ENCODE measurements at regions not wholly inside any gene's neighbourhood (a gene's known extent, or its start where the extent isn't known, plus 50 kb on each side); places are given as distances from the start of the nearest gene placed in this dataset.

DNA sequence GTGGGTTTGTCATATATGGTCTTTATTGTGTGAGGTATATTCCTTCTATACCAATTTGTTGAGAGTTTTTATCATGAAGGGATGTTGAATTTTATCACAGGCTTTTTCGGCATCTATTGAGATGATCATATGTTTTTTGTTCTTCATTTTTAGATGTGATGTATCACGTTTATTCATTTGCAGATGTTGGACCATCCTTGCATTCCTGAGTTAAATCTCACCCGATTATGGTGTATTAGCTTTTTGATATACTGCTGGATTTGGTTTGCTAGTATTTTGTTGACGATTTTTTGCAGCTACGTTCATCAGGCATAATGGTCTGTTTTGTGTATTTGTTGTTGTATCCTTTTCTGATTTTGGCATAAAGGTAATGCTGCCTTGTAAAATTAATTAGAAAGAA, 311.0 kb downstream of the PTEN start:
- no peak for DNase-seq

DNA sequence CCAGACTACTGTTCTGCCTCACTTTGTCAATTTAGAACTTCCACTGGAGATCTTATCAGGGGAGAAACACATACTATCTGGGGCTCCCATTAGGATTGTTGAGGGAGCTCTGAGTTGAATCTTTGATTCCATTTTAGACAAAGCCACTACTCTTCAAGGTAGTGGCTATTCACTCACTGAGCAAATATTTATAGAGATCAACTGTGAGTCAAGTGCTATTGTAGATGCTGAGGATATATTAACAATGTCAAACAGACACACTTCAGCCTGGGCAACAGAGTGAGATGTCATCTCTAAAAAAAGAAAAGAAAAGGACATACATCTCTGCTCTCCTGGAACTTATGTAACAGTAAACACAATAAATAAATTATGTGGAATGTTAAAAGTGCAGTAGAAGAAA, 315.3 kb downstream of the PTEN start:
- no peak for DNase-seq

DNA sequence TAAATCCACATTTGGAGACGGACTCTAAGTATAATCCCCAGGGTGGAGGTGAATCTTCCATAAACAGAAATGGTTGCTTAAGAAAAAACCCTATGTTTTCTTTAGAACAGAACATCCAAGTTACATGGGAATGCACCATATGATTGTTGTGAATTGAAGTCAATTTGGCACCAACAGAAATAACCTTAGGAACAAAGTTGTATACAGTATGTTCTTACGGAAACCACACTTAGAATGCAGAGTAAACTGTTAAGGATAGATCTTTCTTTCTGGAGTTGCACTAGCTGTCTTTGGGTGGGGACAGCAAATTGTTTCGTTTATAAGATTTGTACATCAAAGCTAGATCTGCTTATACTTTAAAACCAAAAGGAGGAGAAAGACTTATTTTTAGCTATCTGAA, 316.4 kb downstream of the PTEN start:
- DNase-seq = no peak

DNA sequence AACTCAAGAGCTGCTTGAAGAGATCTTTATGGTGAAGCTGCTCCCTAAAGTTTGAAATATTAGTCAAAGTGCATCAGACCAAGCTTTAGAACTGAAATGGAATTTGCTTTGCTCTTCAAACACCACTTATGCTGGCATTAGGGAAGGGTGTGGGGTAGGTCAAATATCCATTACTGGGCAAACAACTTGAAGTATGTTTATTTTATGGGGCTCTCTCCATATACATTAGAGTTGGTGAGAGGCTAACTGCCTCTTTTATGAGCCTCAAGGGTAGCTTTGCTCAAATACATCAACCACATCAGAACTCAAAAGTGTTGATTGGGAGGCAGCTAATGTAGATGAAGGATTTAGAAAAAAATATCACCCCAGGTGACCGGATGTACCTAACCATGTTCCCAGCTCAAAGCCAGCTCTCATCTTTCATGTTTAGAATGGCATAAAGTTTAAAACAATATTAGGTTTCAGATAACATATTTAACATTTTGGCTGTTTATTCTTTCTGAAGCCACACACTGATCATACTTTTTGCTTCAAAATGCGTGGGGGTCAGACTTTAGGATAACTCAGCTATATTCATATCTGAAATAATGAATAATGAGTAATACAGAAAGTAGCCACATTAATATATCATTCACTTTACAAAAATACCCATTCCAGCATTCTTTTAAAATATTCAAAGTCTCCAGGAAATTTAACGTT, 318.6 kb downstream of the PTEN start:
- DNase-seq = no peak

DNA sequence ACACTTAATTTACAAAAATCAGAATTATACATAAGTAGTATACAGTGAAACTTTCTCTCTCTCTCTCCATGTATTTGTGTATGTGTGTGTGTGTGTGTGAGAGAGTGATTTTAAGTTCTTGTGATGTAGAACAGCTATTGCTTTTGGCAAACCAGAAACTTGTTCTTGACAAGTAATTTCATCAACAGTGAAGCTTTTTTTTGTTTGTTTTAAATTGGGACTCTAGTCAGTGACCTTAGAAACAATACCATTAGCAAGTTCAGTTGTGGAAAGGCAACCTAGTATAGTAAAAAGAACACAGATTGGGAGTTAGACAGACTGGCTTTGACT, 319.1 kb downstream of the PTEN start:
- no peak for DNase-seq

DNA sequence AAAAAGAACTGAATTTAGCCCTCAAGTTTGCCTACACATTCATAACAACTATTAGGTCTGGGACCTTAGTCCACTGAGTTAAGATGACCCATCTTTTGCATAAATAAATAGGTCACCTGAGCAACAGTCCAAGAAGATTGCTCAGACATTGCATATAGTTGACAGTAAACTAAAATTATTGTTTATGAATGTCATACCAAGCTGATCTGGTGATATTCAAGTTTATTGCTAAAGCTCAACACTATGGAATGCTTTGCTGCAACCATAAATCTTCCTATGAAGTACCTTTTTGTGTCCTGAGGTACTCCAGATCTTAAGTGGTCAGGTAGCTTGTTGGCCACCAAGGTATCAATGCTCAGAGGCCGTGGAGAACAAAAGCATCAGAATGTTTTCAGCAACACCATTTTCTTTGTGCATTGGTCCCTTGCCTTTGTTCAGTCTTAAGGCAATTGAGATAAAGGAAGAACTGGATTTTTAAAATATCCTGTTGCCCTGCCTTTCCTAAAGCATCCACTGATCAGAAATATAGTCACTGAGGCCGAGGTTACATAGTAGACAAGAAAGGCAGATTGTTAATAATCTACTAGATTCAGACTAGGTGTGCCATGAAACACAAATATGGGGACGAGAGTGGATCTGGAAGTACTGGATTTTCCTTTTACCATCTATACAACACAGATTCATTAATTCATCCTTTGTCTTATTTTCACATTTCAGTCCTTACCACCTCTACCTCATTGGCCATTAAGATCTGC, 321.3 kb downstream of the PTEN start:
- DNase-seq = no peak

DNA sequence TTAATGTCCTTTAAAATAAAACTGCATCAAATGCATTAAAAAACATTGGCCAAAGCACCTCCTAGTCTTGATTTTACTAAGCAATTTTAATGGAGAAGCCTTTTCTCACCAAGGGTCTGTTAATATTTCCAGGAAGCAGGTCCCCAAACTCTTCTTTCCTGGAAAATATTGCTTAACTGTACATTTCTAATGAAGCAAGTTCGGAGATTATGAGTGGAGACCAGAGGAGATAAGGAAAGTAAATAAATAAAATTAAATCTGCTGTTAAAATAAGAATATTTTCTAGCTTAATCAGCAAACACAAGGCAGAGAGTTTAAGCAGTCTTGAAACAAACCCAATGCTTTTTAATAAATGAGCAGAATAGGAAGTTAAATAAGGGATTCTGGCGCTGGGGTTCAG, 322.4 kb downstream of the PTEN start:
- no peak for DNase-seq

DNA sequence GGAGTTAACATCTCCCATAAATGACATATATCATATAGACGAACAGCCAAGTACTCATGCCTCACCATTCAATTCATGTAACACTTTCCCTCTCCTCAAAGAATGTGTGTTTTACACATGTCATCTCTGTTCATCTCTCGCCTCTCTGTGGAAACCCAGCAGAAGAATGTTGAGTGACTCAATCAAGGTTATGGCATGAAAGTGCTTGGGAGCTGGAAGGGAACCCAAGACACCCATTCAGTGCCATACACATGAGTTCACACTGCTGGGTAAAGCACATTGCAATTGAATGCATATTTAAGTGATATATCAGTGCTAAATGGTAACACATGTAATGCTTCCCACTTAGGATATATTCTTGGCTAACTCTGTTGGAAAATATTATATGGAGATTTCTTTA, 322.9 kb downstream of the PTEN start:
- DNase-seq = no peak

DNA sequence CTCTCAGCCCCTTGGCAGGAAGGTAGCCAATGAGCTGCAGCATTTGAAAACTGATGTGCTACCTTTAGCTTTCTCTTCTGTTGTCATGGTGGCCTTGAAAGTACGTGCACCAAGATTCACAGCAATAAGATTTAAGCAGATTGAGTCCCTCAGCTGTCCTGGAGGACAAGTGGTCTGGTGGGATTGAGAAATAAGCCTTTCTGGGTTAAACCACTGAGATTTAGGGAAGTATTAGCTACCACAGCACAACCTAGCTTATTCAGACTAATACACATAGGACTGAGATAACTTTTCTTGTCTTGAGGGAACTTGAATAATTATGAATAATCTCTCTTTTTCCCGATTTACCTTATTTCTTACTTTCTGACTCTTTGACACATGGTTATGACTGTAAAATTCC, 324.0 kb downstream of the PTEN start:
- no peak for DNase-seq

DNA sequence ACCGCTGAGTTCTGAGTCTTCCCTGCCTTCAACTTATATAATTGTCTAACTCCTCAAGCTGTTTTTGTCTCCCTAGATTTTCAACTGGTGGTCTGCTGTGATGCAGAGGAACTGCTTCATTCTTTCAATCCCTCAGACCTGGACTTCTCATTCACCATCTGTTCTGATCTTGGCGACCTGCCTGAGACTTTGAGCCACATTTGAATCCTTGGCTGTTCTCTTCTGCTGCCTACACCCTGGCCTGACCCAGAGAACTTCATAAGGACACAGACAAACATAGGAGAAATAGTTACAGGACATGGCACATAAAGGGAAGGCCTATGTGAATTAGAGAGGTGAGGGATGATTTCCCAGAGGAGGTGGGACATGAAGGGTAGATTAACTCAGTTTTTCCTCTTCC, 326.7 kb downstream of the PTEN start:
- DNase-seq = no peak

DNA sequence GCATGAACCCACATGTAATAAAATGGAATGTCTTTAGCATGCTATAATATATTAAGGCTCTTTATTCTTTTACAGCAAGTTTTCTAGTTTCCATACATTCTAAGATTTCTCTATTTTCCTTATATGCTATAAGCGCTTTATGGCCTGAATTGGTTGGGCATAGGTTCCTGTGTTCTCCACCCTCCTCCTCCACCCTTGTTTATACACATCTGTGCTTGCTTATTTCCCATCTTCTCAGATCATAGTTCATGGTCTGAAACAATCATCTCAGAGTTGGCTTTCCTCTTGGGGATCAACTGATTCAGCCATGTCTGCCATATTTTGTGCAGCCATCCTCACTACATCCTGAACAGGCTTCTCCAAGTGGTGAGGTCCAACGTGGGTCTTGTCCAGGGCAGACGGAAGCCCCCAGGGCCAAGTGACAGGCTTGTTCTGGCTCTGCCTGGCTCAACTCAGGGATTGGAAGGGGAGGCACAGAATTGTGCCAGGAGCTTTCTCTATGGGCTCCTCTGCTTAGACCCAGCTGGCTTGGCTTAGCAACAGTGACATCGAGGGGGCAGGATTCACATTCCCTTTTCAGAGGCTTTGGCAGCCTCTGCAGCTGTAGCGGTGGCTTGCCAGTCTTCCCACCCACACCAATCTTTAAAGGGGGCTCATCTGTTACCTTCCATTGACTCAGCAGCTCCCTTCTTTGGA, 327.3 kb downstream of the PTEN start:
- DNase-seq = no peak

DNA sequence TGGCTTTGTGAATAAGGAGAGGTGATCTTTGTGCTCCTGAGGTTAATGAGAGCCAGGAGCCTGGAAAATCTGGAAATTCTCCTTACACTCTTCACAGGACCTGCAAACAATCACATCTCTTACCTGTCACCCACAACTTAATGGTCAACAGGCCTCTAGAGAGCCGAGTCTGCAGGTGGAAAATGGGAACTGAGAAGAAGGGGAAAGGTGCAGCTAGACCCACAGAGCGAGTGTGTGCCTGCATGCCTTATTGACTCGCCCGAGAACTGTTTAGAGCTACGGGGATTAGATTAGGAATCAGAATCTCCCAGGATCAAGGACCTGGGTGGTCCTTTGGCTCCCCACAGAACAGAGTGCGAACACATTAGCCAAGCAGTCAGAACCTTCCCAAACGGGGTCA, 329.6 kb downstream of the PTEN start:
- DNase-seq = no peak

DNA sequence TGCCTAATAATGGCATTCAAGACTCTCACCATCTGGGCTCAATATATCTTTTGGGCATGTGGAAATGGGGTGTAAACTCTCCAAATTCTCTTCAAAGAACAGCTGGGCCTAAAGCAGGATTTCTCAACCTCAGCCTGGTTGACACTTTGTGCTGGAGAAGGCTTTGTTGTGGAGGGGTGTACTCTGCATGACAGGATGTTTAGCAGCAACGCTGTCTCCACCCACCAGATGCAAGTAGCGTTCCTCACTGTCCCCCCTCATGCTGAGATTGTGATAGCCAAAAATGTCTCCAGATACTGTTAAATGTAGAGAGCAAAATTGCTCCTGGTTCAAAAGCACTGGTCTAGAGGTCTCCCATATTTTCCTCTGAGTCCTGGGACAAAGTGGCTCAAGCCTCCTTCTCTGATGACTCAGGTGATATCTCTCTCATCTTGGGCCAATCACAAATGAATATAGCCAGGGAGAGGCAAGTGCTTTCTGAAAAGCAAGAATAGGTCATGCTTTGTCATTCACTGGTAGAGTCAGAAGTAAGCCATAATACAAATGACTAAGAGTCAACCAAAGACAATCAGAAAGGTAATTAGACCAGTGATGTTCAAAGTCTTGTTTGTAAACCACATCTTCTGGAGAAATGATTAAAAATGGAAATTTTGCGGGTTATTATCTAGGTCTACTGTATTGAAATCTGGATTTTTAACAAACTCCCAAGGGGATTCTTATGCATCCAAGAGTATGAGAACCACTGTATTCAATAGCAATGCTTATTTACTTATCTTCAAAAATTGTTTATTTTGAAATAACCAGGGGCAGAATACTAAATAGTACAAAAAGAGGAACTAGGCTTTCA, 330.8 kb downstream of the PTEN start:
- no peak for DNase-seq

DNA sequence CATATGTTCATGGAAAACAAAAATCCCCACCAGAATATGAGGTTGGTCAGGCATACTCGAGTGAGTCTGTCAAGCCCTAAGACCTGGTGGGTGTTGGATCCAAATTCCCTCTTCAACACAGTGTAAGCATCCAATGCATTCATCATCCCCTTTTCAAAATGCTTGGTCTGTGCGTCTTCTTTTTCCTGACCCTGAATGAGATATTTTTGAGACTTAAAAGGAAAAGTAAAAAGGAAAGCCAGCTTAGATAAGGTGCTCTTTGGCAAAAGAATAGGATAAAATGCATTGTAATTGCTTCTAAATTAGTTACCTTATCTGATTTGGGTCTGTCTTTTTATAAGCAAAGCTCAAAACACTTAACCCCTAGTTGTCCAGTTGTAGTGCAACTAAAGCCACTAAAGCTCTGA, 331.5 kb downstream of the PTEN start:
- no peak for DNase-seq

DNA sequence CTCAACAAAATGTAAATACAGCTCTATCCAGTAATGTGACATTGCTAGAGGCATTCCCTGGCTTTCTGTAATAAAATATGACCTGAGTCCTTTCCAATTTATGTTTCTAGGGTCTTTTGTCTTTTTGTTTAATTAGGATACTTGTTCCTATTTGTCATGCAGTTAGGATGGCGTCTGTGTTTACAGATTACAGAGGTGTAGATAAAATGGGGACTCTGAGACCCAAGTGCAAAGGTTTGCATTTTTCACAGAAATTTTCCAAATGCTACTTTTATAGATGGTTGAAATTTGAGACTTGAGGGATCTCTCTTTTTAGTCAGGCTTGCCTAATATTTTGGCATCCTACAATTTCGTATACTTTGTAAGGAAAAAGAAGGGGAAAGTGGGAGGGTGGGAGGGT, 332.4 kb downstream of the PTEN start:
- no peak for DNase-seq

DNA sequence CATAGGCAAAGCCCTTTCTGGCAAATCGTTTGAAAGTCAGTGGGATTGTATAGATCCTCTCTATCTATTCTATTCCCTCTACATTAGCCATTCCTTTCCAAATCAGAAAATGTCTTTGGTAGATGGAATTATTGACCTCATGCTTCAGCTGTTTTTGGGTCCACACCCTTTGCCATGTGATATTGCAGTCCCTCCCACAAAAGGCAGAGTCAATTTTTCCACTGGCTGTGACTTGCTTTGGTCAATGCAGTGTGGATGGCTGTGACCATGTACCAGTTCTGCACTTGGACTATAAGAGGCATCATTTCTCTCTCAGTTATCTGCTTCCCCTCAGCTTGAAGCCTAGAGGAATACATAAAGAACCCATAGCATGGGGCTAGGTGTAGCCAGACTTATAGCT, 332.9 kb downstream of the PTEN start:
- DNase-seq = no peak

DNA sequence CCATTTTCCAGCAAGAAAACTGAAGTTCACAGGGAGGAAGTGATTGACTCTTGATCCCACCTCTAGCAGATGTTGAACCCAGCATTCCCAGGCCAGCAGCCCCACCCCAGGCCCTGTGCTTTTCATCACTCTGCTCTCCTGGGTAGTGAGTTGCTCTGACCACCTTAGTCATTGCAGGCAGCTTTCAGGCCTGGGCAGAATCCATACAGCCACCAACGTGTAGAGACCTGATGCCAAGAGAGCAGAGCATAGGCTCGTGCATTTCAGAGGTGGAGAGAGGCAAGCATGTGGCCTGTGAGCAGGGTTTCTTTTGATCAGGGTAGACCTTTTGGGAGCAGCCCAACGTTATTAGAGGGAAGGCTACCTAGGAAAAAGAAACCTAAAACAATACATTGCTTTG, 334.6 kb downstream of the PTEN start:
- DNase-seq = no peak

DNA sequence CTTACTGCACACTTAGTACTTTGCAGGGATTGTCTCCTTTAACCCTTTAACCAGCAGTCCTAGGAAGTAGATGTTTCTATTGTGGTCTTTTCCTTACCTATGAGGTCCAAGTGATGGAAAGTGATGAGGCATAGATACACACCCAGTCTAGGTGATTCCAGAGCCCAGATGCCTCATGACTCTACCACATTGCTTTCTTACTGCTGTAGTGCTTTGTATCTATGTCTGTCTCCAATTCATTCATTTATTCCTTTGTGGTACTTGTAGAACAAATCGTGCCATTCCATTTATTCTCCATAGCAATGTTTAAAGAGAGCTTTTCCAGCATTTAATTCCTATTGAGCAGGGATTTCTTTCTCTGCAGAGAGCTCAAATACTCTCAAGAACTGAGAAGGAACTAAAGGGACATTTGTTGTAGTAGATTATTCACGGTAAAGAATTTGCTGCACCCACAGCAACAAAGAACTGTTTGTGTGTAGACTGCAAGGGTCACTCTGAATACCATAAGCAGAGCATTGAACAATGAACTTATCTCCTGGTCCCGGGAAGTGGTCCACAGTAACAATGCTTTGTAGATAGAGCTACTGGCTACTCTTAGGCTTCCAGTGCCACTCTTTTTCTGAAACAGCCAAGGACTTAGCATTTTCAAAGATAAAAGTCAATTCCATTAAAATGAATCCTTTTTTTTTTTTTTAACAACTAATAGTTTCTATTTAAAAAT, 337.0 kb downstream of the PTEN start:
- no peak for DNase-seq

DNA sequence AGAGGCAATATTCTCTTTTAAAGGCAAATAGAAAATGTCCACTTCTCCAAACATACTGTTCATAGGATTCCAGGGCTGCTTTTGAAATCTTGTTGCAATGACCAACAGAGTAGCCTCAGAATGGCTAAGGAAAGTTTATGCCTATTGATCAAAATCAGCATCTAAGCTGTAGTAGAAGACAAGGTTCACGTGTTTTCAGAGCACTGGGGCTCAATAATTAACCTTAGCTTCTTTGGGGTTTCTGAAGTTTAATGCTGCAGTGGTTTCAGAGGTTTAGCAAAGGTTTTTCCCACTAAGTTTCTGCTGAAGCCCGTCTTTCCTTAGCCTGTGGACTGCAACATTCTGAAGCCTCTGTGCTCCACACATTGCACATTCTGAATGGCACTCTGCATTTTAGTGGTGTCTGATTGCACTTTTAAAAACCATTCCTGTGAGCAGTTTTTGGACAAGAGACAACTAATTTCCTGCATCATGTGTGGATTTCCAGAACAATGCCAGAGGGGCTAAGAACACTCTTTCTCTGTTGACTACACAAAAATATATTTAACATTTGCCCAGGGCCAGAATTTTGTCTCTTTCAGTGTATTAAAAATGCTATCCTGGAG, 342.5 kb downstream of the PTEN start:
- no peak for DNase-seq

DNA sequence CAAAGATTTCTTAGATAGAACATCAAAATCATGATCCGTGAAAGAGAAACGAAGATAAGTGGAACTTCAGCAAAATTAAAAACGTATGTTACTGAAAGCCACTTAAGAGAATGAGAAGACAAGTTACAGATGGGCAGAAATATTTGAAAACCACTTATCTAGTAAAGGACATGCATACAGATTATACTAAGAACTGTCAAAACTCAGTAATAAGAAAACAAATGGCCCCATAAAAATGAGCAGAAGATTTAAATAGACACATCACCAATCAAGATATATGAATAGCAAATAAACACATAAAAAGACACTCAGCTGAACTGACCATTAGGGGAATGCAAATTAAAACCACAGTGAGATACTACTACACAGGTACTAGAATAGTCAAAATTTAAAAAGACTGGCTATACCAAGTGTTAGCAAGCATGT, 343.7 kb downstream of the PTEN start:
- no peak for DNase-seq

DNA sequence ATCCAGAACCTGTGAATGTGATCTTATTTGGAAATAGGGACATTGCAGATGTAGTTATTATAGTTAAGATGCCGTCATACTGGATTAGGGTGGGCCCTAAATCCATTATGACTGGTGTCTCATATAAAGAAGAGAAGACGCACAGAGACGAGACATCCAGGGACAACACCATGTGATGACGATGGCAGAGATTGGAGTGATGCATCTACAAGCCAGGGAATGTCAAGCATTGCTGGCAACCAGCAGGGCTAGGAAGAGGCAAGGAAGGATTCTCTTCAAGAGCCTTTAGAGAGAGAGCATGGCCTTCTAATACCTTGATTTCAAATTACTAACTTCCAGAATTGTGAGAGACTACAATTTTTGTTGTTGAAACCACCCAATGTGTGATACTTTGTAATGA, 345.8 kb downstream of the PTEN start:
- DNase-seq = no peak

DNA sequence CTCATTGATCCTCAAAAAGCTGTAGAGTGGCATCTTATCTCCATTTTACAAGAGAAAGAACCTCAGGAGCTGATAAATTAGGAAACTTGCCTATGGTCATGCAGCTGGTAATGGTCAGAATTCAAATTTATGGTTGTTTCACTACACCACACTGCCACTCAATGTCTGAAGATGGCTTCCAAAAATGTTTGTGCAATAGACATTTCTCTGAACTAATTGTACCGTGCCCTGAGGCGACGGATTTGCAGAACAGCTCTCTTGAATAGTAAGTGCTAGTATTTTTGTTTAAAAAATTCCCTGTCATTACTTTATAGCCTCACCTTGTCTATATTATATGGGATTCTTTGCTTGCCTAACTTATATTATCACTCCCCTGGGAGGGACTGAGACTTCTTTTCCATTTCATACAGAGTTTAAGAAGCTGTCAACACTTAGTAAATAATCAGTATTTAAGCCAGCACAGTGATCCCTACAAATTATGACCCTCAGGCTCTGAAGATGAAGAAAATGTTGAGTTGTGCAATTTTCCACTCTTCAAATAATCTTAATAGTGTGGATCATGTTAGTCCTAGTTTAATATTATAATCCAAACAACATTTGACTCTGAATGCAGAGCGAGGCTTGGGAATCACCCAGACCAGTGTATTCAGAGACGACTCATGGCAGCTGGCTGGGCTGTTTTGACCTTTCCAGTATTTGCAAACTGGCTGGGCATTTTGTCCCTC, 346.6 kb downstream of the PTEN start:
- DNase-seq = no peak

Measured in activated CD4-positive, CD25-positive, alpha-beta regulatory T cell treated with anti-CD3 and anti-CD28 coated beads, Interleukin-2, amount 50 U/mL, for 72 hours (primary cell).